ENCODE measurements at regions not wholly inside any gene's neighbourhood (a gene's known extent, or its start where the extent isn't known, plus 50 kb on each side); places are given as distances from the start of the nearest gene placed in this dataset.

DNA sequence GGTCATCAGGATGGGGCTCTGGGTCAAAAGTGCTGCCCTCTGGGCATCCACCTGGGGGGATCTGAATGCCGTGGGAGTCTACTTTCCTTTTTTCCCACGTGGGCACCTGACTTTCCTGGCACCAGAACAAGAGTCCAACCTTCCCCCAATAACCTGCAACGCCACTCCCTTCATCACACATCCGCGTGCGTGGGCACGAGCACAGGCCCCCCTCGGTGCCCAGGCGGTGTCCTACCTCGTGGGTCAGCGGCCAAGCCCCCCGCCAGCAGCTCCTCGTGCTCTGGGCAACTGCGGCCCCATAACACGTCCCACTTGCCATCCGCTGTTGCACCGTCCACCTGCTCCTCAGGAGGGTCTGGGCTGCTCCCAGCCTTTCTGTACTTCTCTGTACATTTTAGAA lies 87.0 kb downstream of the YTHDF1 start:
- TF ChIP-seq, protein P1, sequence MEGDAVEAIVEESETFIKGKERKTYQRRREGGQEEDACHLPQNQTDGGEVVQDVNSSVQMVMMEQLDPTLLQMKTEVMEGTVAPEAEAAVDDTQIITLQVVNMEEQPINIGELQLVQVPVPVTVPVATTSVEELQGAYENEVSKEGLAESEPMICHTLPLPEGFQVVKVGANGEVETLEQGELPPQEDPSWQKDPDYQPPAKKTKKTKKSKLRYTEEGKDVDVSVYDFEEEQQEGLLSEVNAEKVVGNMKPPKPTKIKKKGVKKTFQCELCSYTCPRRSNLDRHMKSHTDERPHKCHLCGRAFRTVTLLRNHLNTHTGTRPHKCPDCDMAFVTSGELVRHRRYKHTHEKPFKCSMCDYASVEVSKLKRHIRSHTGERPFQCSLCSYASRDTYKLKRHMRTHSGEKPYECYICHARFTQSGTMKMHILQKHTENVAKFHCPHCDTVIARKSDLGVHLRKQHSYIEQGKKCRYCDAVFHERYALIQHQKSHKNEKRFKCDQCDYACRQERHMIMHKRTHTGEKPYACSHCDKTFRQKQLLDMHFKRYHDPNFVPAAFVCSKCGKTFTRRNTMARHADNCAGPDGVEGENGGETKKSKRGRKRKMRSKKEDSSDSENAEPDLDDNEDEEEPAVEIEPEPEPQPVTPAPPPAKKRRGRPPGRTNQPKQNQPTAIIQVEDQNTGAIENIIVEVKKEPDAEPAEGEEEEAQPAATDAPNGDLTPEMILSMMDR (IDR thresholded peaks at IDR 0.05): no peak
- TF ChIP-seq POLR2A (IDR thresholded peaks at IDR 0.05): no peak
